NCI-H1048 (cell line): ENCODE measurements at regions not wholly inside any gene's neighbourhood (a gene's known extent, or its start where the extent isn't known, plus 50 kb on each side); places are given as distances from the start of the nearest gene placed in this dataset.

Source experiments
- DNase-seq: peaks from one replicate; lab custom pipeline; 2025; lab: John Stamatoyannopoulos, UW

GRCh38 chr12:90260136-90260535 is 551.5 kb upstream of the ATP2B1 start:
- DNase-seq: no peak

- no peak for DNase-seq
These were observed 549.4 kb upstream of the ATP2B1 start for GRCh38 chr12:90257927-90258624.

GRCh38 chr12:90254796-90255195 is 546.2 kb upstream of the ATP2B1 start:
- no peak for DNase-seq

GRCh38 chr12:90253674-90254181 is 545.1 kb upstream of the ATP2B1 start:
- DNase-seq: no peak

GRCh38 chr12:90253136-90253535 is 544.5 kb upstream of the ATP2B1 start:
- DNase-seq: no peak

- no peak for DNase-seq
These were observed 542.1 kb upstream of the ATP2B1 start for GRCh38 chr12:90250766-90251165.

GRCh38 chr12:90250042-90250441 is 541.4 kb upstream of the ATP2B1 start:
- DNase-seq: no peak

- no peak for DNase-seq
These were observed 538.0 kb upstream of the ATP2B1 start for GRCh38 chr12:90246688-90247087.

GRCh38 chr12:90245391-90245790 is 536.8 kb upstream of the ATP2B1 start:
- DNase-seq: no peak

- DNase-seq: no peak
These were observed 535.6 kb upstream of the ATP2B1 start for GRCh38 chr12:90244232-90244631.

GRCh38 chr12:90243211-90243610 is 534.6 kb upstream of the ATP2B1 start:
- no peak for DNase-seq

- no peak for DNase-seq
These were observed 531.2 kb upstream of the ATP2B1 start for GRCh38 chr12:90239732-90240260.

GRCh38 chr12:90238663-90239271 is 530.1 kb upstream of the ATP2B1 start:
- no peak for DNase-seq

- DNase-seq: no peak
These were observed 529.2 kb upstream of the ATP2B1 start for GRCh38 chr12:90237841-90238240.

- DNase-seq: no peak
These were observed 527.0 kb upstream of the ATP2B1 start for GRCh38 chr12:90235642-90236041.

- DNase-seq: no peak
These were observed 525.8 kb upstream of the ATP2B1 start for GRCh38 chr12:90234472-90234871.

GRCh38 chr12:90233168-90234100 is 524.8 kb upstream of the ATP2B1 start:
- no peak for DNase-seq

- no peak for DNase-seq
These were observed 521.0 kb upstream of the ATP2B1 start for GRCh38 chr12:90229407-90230170.

GRCh38 chr12:90226211-90226610 is 517.6 kb upstream of the ATP2B1 start:
- no peak for DNase-seq

GRCh38 chr12:90216815-90217214 is 508.2 kb upstream of the ATP2B1 start:
- no peak for DNase-seq

GRCh38 chr12:90216020-90216552 is 507.4 kb upstream of the ATP2B1 start:
- no peak for DNase-seq
